ENCODE measurements at regions not wholly inside any gene's neighbourhood (a gene's known extent, or its start where the extent isn't known, plus 50 kb on each side); places are given as distances from the start of the nearest gene placed in this dataset.

DNA sequence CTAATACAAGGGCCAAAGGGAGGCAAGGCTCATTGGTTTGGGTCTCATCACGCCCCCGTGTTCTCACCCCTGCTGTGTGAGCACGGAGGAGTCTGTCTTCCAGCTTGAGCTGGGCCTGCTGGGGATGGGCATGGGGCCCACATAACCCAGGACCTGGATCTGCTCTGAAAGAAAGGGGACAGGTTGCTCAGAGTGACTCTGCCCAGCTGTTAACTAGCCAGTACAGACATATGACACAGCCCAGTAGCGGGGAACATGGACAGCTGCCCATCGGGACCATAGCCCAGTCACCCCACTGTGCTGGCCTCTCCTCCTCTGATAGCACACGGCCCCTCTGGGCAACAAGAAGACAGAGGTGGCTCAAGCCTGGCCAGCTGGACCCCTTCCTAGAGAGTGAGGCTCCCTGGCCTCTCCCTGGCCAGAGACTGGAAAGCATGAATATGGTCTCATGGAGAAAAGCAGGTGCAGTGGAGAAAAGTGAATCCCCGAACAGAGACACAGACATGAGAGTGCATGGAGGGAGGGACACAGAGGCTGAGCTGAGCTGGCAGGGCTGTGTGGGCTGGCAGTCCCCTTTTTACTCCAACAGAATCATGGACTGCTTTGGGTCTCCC, 973.9 kb downstream of the BRD1 start:
- ATAC-seq (ENCODE audit: low FRiP score): no peak
- DNase-seq (ENCODE audit: low spot score): no peak
- TF ChIP-seq, protein P1, sequence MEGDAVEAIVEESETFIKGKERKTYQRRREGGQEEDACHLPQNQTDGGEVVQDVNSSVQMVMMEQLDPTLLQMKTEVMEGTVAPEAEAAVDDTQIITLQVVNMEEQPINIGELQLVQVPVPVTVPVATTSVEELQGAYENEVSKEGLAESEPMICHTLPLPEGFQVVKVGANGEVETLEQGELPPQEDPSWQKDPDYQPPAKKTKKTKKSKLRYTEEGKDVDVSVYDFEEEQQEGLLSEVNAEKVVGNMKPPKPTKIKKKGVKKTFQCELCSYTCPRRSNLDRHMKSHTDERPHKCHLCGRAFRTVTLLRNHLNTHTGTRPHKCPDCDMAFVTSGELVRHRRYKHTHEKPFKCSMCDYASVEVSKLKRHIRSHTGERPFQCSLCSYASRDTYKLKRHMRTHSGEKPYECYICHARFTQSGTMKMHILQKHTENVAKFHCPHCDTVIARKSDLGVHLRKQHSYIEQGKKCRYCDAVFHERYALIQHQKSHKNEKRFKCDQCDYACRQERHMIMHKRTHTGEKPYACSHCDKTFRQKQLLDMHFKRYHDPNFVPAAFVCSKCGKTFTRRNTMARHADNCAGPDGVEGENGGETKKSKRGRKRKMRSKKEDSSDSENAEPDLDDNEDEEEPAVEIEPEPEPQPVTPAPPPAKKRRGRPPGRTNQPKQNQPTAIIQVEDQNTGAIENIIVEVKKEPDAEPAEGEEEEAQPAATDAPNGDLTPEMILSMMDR (IDR thresholded peaks at IDR 0.05): no peak

- ATAC-seq (ENCODE audit: low FRiP score) (no peak), DNase-seq (ENCODE audit: low spot score) (no peak)
- TF ChIP-seq, protein P1 (IDR thresholded peaks at IDR 0.05): no peak
Observed at GRCh38 chr22:48851933-48852549, 975.6 kb downstream of the BRD1 start.

DNA sequence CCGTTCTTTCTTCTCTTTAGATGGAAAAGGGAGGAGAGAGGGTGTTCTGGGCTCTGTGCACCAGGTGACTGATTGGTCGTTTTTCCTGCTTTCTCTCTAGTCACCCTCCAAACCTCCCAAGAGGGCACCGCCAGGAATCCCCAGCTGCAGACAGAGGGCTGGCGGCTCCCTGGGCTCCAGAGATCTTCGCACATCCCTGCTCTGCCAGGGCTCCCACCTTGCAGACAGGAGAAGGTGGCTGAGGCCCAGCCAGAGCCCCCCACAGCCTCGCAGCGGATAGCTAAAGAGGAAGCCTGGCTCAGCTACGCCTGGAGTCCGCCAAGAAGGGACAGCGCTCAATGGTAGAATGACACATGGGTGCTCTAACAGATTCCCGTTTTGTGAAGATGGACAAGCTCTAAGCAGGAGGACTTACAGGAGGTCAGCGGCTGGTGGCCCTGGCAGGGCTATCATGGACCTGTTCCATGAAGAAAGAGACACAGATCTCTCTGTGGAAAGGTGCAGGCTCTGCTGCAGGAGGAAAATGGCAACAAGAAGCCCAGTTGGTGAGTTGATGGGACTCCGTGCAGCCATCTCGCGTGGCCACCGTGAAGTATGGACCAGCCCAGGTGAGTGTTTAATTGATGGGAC, 976.9 kb downstream of the BRD1 start:
- DNase-seq (ENCODE audit: low spot score): no peak
- TF ChIP-seq, protein P1 (IDR thresholded peaks at IDR 0.05): no peak
- ATAC-seq (ENCODE audit: low FRiP score): no peak

DNA sequence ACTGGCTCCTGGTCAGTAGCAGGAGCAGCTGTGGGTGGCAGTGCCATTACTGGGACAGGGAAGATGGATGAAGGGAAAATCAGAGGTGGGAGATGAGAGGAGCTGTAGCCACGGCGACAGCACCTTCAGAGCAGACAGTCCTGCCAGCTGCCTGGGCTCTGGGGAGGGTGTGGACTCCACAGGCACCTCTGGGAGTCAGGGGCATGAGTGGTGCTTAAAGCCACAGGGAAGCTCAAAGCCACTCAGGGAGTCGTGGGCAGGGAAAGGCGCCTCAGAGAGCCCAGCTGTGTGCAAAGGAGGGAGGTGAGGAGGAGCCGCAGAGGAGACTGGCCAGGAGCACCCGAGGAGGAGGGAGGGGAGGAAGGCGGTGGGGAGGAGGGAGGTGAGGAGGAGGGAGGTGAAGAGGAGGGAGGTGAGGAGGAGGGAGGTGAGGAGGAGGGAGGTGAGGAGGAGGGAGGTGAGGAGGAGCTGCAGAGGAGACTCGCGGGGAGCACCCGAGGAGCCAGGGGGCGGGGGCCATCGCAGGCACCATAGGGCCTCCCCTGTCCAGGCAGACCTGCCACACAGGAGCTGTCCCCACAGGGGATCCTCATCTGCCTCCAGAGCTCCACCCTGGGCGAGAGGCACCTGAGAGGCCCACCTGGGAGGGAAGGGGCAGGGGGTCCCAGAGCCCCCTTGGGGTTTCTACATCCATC, 977.6 kb downstream of the BRD1 start:
- ATAC-seq (ENCODE audit: low FRiP score): no peak

DNA sequence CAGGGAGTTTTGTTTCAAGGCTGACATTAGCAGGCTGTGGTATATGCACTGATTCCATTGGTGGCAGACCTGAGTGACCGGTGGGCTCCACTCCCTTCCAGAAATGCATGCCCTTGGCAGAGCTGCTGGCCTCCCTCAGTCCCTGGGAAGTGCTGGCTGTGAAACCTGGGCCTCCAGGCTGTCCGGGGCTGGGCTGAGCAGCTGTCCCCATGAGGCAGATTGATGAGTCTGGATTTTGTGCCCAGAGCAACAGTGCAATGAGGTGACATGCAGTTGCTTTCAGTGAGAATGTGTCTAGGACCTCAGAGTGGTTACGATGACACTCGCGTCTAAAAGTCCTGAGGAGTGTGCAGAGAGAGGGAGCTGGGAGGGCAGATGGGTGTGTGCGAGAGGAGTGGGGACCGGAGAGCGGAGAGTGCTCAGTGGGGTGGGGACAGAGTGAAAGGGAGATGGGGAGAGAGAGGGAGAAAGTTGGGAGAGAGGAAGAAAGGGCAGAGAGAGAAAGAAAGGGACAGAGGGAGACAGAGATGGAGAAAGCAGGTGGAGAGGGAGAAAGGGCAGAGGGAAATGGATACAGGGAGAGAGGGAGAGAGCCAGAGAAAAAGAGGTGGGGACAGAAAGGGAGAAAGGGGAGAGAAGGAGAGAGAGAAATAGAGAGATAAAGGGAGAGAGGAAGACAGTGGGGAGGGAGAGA, 978.3 kb downstream of the BRD1 start:
- ATAC-seq (ENCODE audit: low FRiP score) (no peak), DNase-seq (ENCODE audit: low spot score) (no peak)
- TF ChIP-seq, protein P1 (IDR thresholded peaks at IDR 0.05): no peak

More for the DNA sequence above, 977.6 kb downstream of the BRD1 start:
- DNase-seq (ENCODE audit: low spot score): no peak
- TF ChIP-seq, protein P1 (IDR thresholded peaks at IDR 0.05): no peak

DNA sequence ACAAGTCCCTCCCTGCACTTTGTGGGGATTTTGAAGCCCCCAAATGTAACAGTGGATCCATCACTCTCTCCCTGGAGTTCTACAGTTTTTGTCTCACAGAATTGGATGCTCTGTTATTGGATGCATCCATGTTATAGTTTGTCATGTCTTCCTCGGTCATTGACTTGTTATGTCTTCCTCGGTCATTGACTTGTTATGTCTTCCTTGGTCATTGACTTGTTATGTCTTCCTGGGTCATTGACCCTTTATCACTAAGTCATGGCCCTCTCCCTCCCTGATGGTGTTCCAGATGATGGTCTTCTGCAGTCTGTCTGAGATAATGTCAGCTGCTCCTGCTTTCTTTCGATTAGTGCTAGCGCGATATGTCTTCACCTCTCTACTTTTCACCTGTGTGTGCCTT, 981.5 kb downstream of the BRD1 start:
- DNase-seq (ENCODE audit: low spot score) (no peak), ATAC-seq (ENCODE audit: low FRiP score) (no peak)
- TF ChIP-seq, protein P1 (IDR thresholded peaks at IDR 0.05): no peak

Measured in omental fat pad (tissue), 3 donors.